NCI-H345 treated with DMSO at 0.1 percent for 48 hours (cell line): ENCODE measurements at regions not wholly inside any gene's neighbourhood (a gene's known extent, or its start where the extent isn't known, plus 50 kb on each side); places are given as distances from the start of the nearest gene placed in this dataset.

Source experiments
- DNase-seq: peaks from one replicate; lab custom pipeline; 2025; ENCODE audit not compliant: unreplicated experiment; lab: John Stamatoyannopoulos, UW

- DNase-seq = no peak
These were observed 332.4 kb upstream of the ZNF507 start for GRCh38 chr19:32012886-32013631.

GRCh38 chr19:32017176-32017953 lies 328.0 kb upstream of the ZNF507 start:
- no peak for DNase-seq

- no peak for DNase-seq
These were observed 327.4 kb upstream of the ZNF507 start for GRCh38 chr19:32018014-32018413.

GRCh38 chr19:32020538-32020937 lies 324.9 kb upstream of the ZNF507 start:
- DNase-seq = no peak

GRCh38 chr19:32022044-32022640 lies 323.3 kb upstream of the ZNF507 start:
- DNase-seq = no peak

- no peak for DNase-seq
These were observed 322.5 kb upstream of the ZNF507 start for GRCh38 chr19:32022731-32023563.

- no peak for DNase-seq
These were observed 321.9 kb upstream of the ZNF507 start for GRCh38 chr19:32023564-32023832.

- DNase-seq = no peak
These were observed 316.2 kb upstream of the ZNF507 start for GRCh38 chr19:32029235-32029634.

GRCh38 chr19:32032561-32032960 lies 312.8 kb upstream of the ZNF507 start:
- DNase-seq = no peak

- DNase-seq = no peak
These were observed 309.8 kb upstream of the ZNF507 start for GRCh38 chr19:32035626-32036025.

GRCh38 chr19:32038021-32038920 lies 307.1 kb upstream of the ZNF507 start:
- DNase-seq = no peak

GRCh38 chr19:32038961-32039360 lies 306.4 kb upstream of the ZNF507 start:
- DNase-seq = no peak

GRCh38 chr19:32039440-32039839 lies 306.0 kb upstream of the ZNF507 start:
- no peak for DNase-seq

- no peak for DNase-seq
These were observed 305.2 kb upstream of the ZNF507 start for GRCh38 chr19:32040236-32040635.

- DNase-seq = no peak
These were observed 303.6 kb upstream of the ZNF507 start for GRCh38 chr19:32041681-32042292.

- no peak for DNase-seq
These were observed 297.6 kb upstream of the ZNF507 start for GRCh38 chr19:32047788-32048187.

- no peak for DNase-seq
These were observed 292.0 kb upstream of the ZNF507 start for GRCh38 chr19:32053376-32053775.

- DNase-seq = no peak
These were observed 291.5 kb upstream of the ZNF507 start for GRCh38 chr19:32053861-32054260.

GRCh38 chr19:32058131-32058530 lies 287.3 kb upstream of the ZNF507 start:
- DNase-seq = no peak

GRCh38 chr19:32061315-32061714 lies 284.1 kb upstream of the ZNF507 start:
- DNase-seq = no peak
